NB4 (cell line): ENCODE measurements at regions not wholly inside any gene's neighbourhood (a gene's known extent, or its start where the extent isn't known, plus 50 kb on each side); places are given as distances from the start of the nearest gene placed in this dataset.

Source experiments
- CTCF ChIP-seq: IDR thresholded peaks from one replicate; pipeline ENCODE4 v1.5.1; 2012; ENCODE audit warnings: low read depth, low read length
- MAX ChIP-seq: IDR thresholded peaks from 2 replicates; pipeline ENCODE4 v1.6.1; 2011; ENCODE audit warnings: low read depth, low read length
- MYC ChIP-seq: IDR thresholded peaks from 2 replicates; pipeline ENCODE4 v1.6.1; 2011; ENCODE audit warnings: low read depth, low read length
- POLR2A ChIP-seq: IDR thresholded peaks from 2 replicates; pipeline ENCODE4 v1.6.1; 2011; ENCODE audit warnings: mild to moderate bottlenecking; ENCODE audit not compliant: insufficient read length; ENCODE audit errors: extremely low read depth

GRCh38 chrX:125407314-125407713 is 87.6 kb downstream of the TEX13C start:
- TF ChIP-seq POLR2A (no peak), MYC (no peak), CTCF (no peak), MAX (no peak)
